ENCODE measurements at regions not wholly inside any gene's neighbourhood (a gene's known extent, or its start where the extent isn't known, plus 50 kb on each side); places are given as distances from the start of the nearest gene placed in this dataset.

DNA sequence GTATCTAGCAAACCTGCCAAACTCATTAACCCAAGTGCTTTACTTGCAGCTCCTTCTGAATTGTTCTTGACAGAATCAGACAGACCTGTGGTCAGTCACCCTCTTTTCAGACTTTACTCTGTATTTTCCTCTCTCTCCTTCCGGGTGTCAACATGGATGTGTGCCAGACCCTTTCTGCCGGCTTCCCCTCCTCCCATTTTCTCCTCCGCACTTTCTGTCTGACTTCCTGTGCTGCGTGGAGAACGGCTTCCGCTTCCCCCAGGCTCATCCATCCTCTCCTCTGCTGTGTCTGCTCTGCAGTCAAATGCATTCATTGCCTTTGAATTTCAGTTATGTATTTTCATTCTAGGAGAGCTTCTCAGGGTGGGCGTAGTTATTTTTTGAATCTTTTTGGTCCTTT is 53.3 kb upstream of the LRPAP1 start:
- peak; percentile 2 for DNase-seq

DNA sequence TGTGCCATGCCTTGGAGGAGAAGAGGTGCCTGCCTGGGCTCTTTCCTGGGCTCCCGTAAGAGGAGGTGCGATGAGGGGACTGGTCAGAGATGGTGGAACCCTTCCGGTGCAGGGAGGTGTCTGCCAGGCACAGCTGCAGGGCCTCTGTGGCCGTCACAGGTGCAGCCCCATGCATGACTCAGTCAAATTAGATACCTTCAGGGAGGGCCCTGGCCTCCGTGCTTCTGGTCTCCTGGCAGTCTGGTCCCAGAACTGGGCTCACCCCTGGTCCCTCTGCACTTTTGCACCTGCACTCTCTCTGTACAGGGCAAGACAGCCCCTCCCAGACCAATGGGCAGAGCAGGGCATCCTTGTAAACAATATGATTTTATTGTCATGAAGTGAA is 49.9 kb upstream of the LRPAP1 start:
- no peak for DNase-seq
